Neural cell (in vitro differentiated cells): ENCODE measurements at regions not wholly inside any gene's neighbourhood (a gene's known extent, or its start where the extent isn't known, plus 50 kb on each side); places are given as distances from the start of the nearest gene placed in this dataset.
"Not testable (repeated sequence)": the region's sequence is repeated elsewhere in the genome, so short reads cannot be mapped to it uniquely, and the experiment has no call there.

ENCODE experiments used
- CTCF ChIP-seq: fragments of 450-650 bp; IDR thresholded peaks from 2 replicates; pipeline ENCODE4 v1.5.1; 2014; ENCODE audit warnings: antibody characterized with exemption, mild to moderate bottlenecking, moderate library complexity; ENCODE audit not compliant: poor library complexity, severe bottlenecking
- RAD21 ChIP-seq: fragments of 450-650 bp; conservative IDR thresholded peaks from 2 replicates; pipeline ENCODE4 v1.6.1; 2014; ENCODE audit warnings: antibody characterized with exemption, mild to moderate bottlenecking, moderate library complexity
- TAF1 ChIP-seq: IDR thresholded peaks from 2 replicates; pipeline ENCODE4 v1.6.1; 2012; ENCODE audit warnings: low read depth

GRCh38 chr2:143991596-143991995 is 528.3 kb downstream of the ZEB2 start:
- not testable (repeated sequence) for TF ChIP-seq CTCF, RAD21, TAF1
